ENCODE measurements at regions not wholly inside any gene's neighbourhood (a gene's known extent, or its start where the extent isn't known, plus 50 kb on each side); places are given as distances from the start of the nearest gene placed in this dataset.

GRCh38 chr2:216557413-216557812 lies 58.8 kb downstream of the RPL37A start:
- Histone ChIP-seq H3K27ac (peak overlapping the region in 1 of 2 donors; percentile 29), H3K36me3 (no peaks in the 10 kb centered on the region), H3K4me3 (no peak overlapping the region), H3K9me3 (no peaks in the 10 kb centered on the region), H3K27me3 (replicated peaks; ENCODE audit: insufficient read depth) (no peaks in the 10 kb centered on the region), H3K4me1 (ENCODE audit: control insufficient read depth in 1 of 2, low read depth in 2 of 2) (peaks cover 33 to 96% of the 10 kb centered on the region in 2 donors)
- TF ChIP-seq CTCF (IDR thresholded peaks at IDR 0.05): no peak
- DNase-seq (ENCODE audit: low spot score) (no peak), ATAC-seq (ENCODE audit: insufficient number of reproducible peaks, low FRiP score, low read depth) (no peak)

GRCh38 chr2:216557820-216558219 lies 59.2 kb downstream of the RPL37A start:
- H3K27ac ChIP-seq: peak overlapping the region in 1 of 2 donors; percentile 29
- TF ChIP-seq CTCF (IDR thresholded peaks at IDR 0.05): no peak
- H3K27me3 ChIP-seq (replicated peaks; ENCODE audit: insufficient read depth): no peaks in the 10 kb centered on the region
- H3K4me1 ChIP-seq (ENCODE audit: control insufficient read depth in 1 of 2, low read depth in 2 of 2): peaks cover 33 to 96% of the 10 kb centered on the region in 2 donors
- no peaks in the 10 kb centered on the region for H3K36me3 ChIP-seq
- ATAC-seq (ENCODE audit: insufficient number of reproducible peaks, low FRiP score, low read depth) (no peak), DNase-seq (ENCODE audit: low spot score) (no peak)
- no peak overlapping the region for H3K4me3 ChIP-seq
- no peaks in the 10 kb centered on the region for H3K9me3 ChIP-seq

- H3K27ac ChIP-seq: peak overlapping the region; percentile 73 to 75
- DNase-seq (ENCODE audit: low spot score): no peak
- H3K4me3 ChIP-seq: no peak overlapping the region
- no peak for TF ChIP-seq CTCF (IDR thresholded peaks at IDR 0.05)
- H3K9me3 ChIP-seq: no peaks in the 10 kb centered on the region
- no peak for ATAC-seq (ENCODE audit: insufficient number of reproducible peaks, low FRiP score, low read depth)
- H3K4me1 ChIP-seq (ENCODE audit: control insufficient read depth in 1 of 2, low read depth in 2 of 2): peaks cover 27 to 94% of the 10 kb centered on the region in 2 donors
- H3K36me3 ChIP-seq: no peaks in the 10 kb centered on the region
- no peaks in the 10 kb centered on the region for H3K27me3 ChIP-seq (replicated peaks; ENCODE audit: insufficient read depth)
Measured at GRCh38 chr2:216559625-216560156, 61.0 kb downstream of the RPL37A start.

- ATAC-seq (ENCODE audit: insufficient number of reproducible peaks, low FRiP score, low read depth) (peak; percentile 80), DNase-seq (ENCODE audit: low spot score) (peak; percentile 53)
- no peak for TF ChIP-seq CTCF (IDR thresholded peaks at IDR 0.05)
- no peaks in the 10 kb centered on the region for H3K36me3 ChIP-seq
- no peaks in the 10 kb centered on the region for H3K27me3 ChIP-seq (replicated peaks; ENCODE audit: insufficient read depth)
- H3K27ac ChIP-seq: peak overlapping the region; percentile 89 to 91
- no peak overlapping the region for H3K4me3 ChIP-seq
- peaks cover 24 to 94% of the 10 kb centered on the region in 2 donors for H3K4me1 ChIP-seq (ENCODE audit: control insufficient read depth in 1 of 2, low read depth in 2 of 2)
- no peaks in the 10 kb centered on the region for H3K9me3 ChIP-seq
Measured at GRCh38 chr2:216560838-216561270, 62.2 kb downstream of the RPL37A start.

DNA sequence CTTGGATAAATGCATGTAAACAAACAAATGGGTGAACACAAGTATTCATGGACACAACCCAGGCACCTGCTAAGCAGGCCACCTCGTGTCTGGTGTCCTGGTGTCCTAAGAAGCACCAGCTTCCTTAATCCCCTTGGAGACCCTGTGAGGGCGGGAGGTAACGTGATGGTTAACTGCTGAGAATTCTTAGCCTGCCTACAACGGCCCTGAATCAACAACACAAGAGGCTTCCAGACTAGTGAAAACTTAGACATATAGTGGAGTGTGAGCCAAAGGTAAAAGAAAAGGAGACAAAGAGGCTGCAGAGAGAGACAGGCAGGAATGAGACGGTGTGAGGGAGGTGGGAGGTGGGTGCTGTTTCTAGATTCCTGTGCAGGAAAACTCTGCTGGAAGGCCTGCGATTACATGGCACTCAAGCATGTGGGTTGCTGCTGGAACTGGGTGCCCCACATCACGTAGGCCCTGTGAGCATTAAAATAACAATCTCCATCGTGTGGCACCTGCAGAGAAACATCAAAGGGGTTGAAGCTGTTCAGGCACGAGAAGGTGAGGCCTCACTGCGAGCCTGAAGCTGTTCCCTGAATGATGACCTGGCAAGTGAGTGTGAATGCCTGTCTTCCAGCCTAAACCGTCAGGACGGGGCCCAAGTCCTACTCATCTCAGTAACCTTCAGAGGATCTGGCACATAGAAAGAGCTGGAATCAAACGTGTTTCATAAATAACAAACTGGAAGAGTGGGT lies 64.2 kb downstream of the RPL37A start:
- no peak for ATAC-seq (ENCODE audit: insufficient number of reproducible peaks, low FRiP score, low read depth)
- no peaks in the 10 kb centered on the region for H3K36me3 ChIP-seq
- peak overlapping the region; percentile 89 to 91 for H3K27ac ChIP-seq
- no peak for TF ChIP-seq CTCF (IDR thresholded peaks at IDR 0.05)
- H3K9me3 ChIP-seq: no peaks in the 10 kb centered on the region
- no peak overlapping the region for H3K4me3 ChIP-seq
- DNase-seq (ENCODE audit: low spot score): no peak
- H3K4me1 ChIP-seq (ENCODE audit: control insufficient read depth in 1 of 2, low read depth in 2 of 2): peaks cover 25 to 92% of the 10 kb centered on the region in 2 donors
- no peaks in the 10 kb centered on the region for H3K27me3 ChIP-seq (replicated peaks; ENCODE audit: insufficient read depth)

Data from thoracic aorta (tissue), 2 donors.